A549 (cell line): ENCODE measurements at regions not wholly inside any gene's neighbourhood (a gene's known extent, or its start where the extent isn't known, plus 50 kb on each side); places are given as distances from the start of the nearest gene placed in this dataset.

Experiments used
- ATAC-seq, 2 experiments: fragments of 200-7000 bp in 1 of 2; fragments of >200 bp in 1 of 2; cut with Nextera tagmentation in 1 of 2; cut with Tn5 transposase in 1 of 2; 3 replicates each; pipeline versions ENCODE4 v1.8.0 to v1.9.1; 2018 to 2020; ENCODE audit warnings: mild to moderate bottlenecking in 1 of 2, moderate library complexity in 1 of 2
- CTCF ChIA-PET: fragments of 300-600 bp; sonication (Branson Sonifier 250); formaldehyde crosslinking; extraction: SDS; loops from one replicate; lab custom pipeline; 2021; ENCODE audit warnings: antibody characterized with exemption, inconsistent platforms; lab: Yijun Ruan, JAX
- POLR2A ChIA-PET: fragments of 350-600 bp; formaldehyde crosslinking; extraction: SDS; loops from one replicate; lab custom pipeline; 2021; ENCODE audit warnings: antibody characterized with exemption, inconsistent platforms; lab: Yijun Ruan, JAX
- DNase-seq, 2 experiments: peaks; one replicate each; pipeline versions ENCODE4 v3.0.0 to v3.0.0-alpha.2; 2011 to 2016; ENCODE audit warnings: low read depth in 1 of 2, low spot score in 1 of 2
- FAIRE-seq: peaks from 2 replicates; lab custom pipeline; 2011; peaks lifted over from hg19 to GRCh38; lab: Jason Lieb, UNC
- H3K27ac ChIP-seq, 2 experiments: fragments of >200 bp; sonication (Bioruptor Twin); formaldehyde crosslinking; 3 replicates each; pipeline ENCODE4 v1.5.1; 2016 to 2017
- H3K4me1 ChIP-seq: fragments of >200 bp; sonication (Bioruptor Twin); formaldehyde crosslinking; 3 replicates; pipeline ENCODE4 v1.6.1; 2016
- H3K4me2 ChIP-seq: fragments of >200 bp; sonication (Bioruptor Twin); formaldehyde crosslinking; 3 replicates; pipeline ENCODE4 v1.6.1; 2016
- H3K4me3 ChIP-seq: fragments of >200 bp; sonication (Bioruptor Twin); formaldehyde crosslinking; 3 replicates; pipeline ENCODE4 v1.5.1; 2016
- H3K9me3 ChIP-seq: fragments of >200 bp; sonication (Bioruptor Twin); formaldehyde crosslinking; 3 replicates; pipeline ENCODE4 v1.6.1; 2016
- BCL3 ChIP-seq: fragments of >200 bp; sonication (Bioruptor Twin); formaldehyde crosslinking; IDR thresholded peaks from 3 replicates; pipeline ENCODE4 v1.6.1; 2016
- CBX2 ChIP-seq: fragments of 200-600 bp; sonication (generic); IDR thresholded peaks from 2 replicates; pipeline ENCODE4 v1.6.1; 2016; ENCODE audit warnings: low read depth, mild to moderate bottlenecking, borderline replicate concordance
- CEBPB ChIP-seq, 2 experiments: fragments of >200 bp in 1 of 2; sonication (Bioruptor Twin) in 1 of 2; formaldehyde crosslinking in 1 of 2; IDR thresholded peaks; 2 replicates each; pipeline ENCODE4 v1.6.1; 2012 to 2016
- CHD2 ChIP-seq: fragments of 150-350 bp; IDR thresholded peaks from 2 replicates; pipeline ENCODE4 v1.6.1; 2014; ENCODE audit warnings: low read length; ENCODE audit not compliant: partially characterized antibody
- CTCF ChIP-seq: fragments of >200 bp; sonication (Bioruptor Twin); formaldehyde crosslinking; IDR thresholded peaks from 3 replicates; pipeline ENCODE4 v1.5.1; 2016
- EP300 ChIP-seq, 2 experiments: fragments of >200 bp; sonication (Bioruptor Twin); formaldehyde crosslinking; IDR thresholded peaks; 2 replicates in 1 of 2; 3 replicates in 1 of 2; pipeline ENCODE4 v1.6.1; 2016 to 2017
- FOSB ChIP-seq: fragments of 250-450 bp; sonication (Bioruptor Pico); IDR thresholded peaks from 2 replicates; pipeline ENCODE4 v1.5.0; 2020; ENCODE audit warnings: mild to moderate bottlenecking, moderate library complexity
- FOSL2 ChIP-seq, 2 experiments: fragments of 450-650 bp in 1 of 2; fragments of >200 bp in 1 of 2; sonication (Bioruptor Twin) in 1 of 2; formaldehyde crosslinking; IDR thresholded peaks; 2 replicates each; pipeline versions ENCODE4 v1.5.0 to v1.6.1; 2016 to 2020; ENCODE audit warnings: mild to moderate bottlenecking in 1 of 2, moderate library complexity in 1 of 2
- FOXS1 ChIP-seq: fragments of 250-450 bp; sonication (Bioruptor Pico); IDR thresholded peaks from 2 replicates; pipeline ENCODE4 v1.5.0; 2020; ENCODE audit warnings: mild to moderate bottlenecking, moderate library complexity
- HES2 ChIP-seq: fragments of >200 bp; sonication (Bioruptor Twin); formaldehyde crosslinking; IDR thresholded peaks from 2 replicates; pipeline ENCODE4 v1.6.1; 2016
- HEYL ChIP-seq: fragments of 250-450 bp; sonication (Bioruptor Pico); IDR thresholded peaks from 2 replicates; pipeline ENCODE4 v1.8.0; 2021; ENCODE audit warnings: mild to moderate bottlenecking, moderate library complexity
- HOXA7 ChIP-seq: fragments of 250-450 bp; sonication (Bioruptor Pico); IDR thresholded peaks from 2 replicates; pipeline ENCODE4 v1.5.0; 2020; ENCODE audit warnings: mild to moderate bottlenecking, moderate library complexity
- JUN ChIP-seq, 2 experiments: fragments of >200 bp; sonication (Bioruptor Twin); formaldehyde crosslinking; IDR thresholded peaks; 2 replicates in 1 of 2; 3 replicates in 1 of 2; pipeline ENCODE4 v1.6.1; 2016 to 2017
- KDM1A ChIP-seq: fragments of 200-600 bp; sonication (generic); IDR thresholded peaks from 2 replicates; pipeline ENCODE4 v1.6.1; 2016; ENCODE audit warnings: low read depth, mild to moderate bottlenecking
- MYC ChIP-seq: IDR thresholded peaks from 2 replicates; pipeline ENCODE4 v1.6.1; 2012; ENCODE audit warnings: mild to moderate bottlenecking, inconsistent platforms, low read length, improper control_type of control experiment, borderline replicate concordance
- NPAS2 ChIP-seq: fragments of 250-450 bp; sonication (Bioruptor Pico); IDR thresholded peaks from 2 replicates; pipeline ENCODE4 v1.8.0; 2022; ENCODE audit warnings: mild to moderate bottlenecking, moderate library complexity, borderline replicate concordance
- PHF8 ChIP-seq: fragments of 200-600 bp; sonication (generic); IDR thresholded peaks from 2 replicates; pipeline ENCODE4 v1.6.1; 2016; ENCODE audit warnings: low read depth, mild to moderate bottlenecking, antibody characterized with exemption, moderate library complexity, borderline replicate concordance
- POLR2A ChIP-seq: IDR thresholded peaks from 2 replicates; pipeline ENCODE4 v1.6.1; 2012; ENCODE audit warnings: mild to moderate bottlenecking, low read length
- REST ChIP-seq: fragments of 200-600 bp; sonication (generic); IDR thresholded peaks from 2 replicates; pipeline ENCODE4 v1.6.1; 2016; ENCODE audit warnings: antibody characterized with exemption, mild to moderate bottlenecking, moderate library complexity
- SMC3 ChIP-seq: fragments of >200 bp; sonication (Bioruptor Twin); formaldehyde crosslinking; IDR thresholded peaks from 3 replicates; pipeline ENCODE4 v1.6.1; 2018; ENCODE audit warnings: inconsistent platforms
- ZC3H11A ChIP-seq: fragments of 450-650 bp; IDR thresholded peaks from 2 replicates; pipeline ENCODE4 v1.6.1; 2014; ENCODE audit warnings: antibody characterized with exemption, mild to moderate bottlenecking
- WGBS: methylation state at CpG from one replicate; pipeline ENCODE4 v1.1.6; 2017; ENCODE audit errors: missing lambda C conversion rate; 5-methylcytosine and 5-hydroxymethylcytosine counted together
- TF ChIP-seq, protein P1 (sequence below): IDR thresholded peaks from 2 replicates; pipeline ENCODE4 v1.6.1; 2012

- POLR2A ChIA-PET = no interaction called here
Measured at GRCh38 chr14:61218157-61218556, 63.0 kb downstream of the TMEM30B start.

DNA sequence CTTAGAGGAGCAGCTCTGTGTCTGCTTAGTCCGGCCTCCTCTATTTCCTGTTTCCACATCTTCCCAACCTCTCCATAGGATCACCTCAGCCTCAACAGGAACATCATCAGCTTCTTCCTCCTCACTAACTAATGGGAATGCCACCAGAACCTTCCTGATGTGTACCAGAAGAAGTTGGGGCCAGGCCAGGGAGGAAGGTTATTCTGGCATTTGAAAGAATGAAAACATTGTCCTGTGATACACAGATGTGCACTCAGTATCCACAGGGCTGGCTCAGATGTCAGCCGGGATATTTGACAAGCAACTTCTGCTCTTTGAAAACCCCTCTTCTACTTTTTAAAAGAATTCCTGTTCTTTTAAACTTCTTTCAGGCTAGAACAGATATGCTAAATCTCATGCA lies 63.6 kb downstream of the TMEM30B start:
- no peak for FAIRE-seq
- Histone ChIP-seq H3K4me3 (no peak overlapping the region), H3K9me3 (no peaks in the 10 kb centered on the region), H3K4me2 (no peak overlapping the region), H3K27ac (no peak overlapping the region), H3K4me1 (no peaks in the 10 kb centered on the region)
- ChIA-PET POLR2A (no interaction called here), CTCF (interaction anchor here (1.2 to 1.3 kb wide), 2 partner anchors 26 to 526 kb away, joined by 3 to 4 read pairs; no protein-coding TSS in a partner anchor)
- TF ChIP-seq CBX2 (no peak), CEBPB (IDR thresholded peaks at IDR 0.05) (no peak), SMC3 (no peak), FOSB (CRISPR knock-in tag) (no peak), KDM1A (no peak), HES2 (no peak), HOXA7 (CRISPR knock-in tag) (no peak), NPAS2 (CRISPR knock-in tag) (no peak), CHD2 (no peak), JUN (IDR thresholded peaks at IDR 0.05) (no peak)
- TF ChIP-seq, protein P1, sequence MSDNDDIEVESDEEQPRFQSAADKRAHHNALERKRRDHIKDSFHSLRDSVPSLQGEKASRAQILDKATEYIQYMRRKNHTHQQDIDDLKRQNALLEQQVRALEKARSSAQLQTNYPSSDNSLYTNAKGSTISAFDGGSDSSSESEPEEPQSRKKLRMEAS = no peak
- no peak for ATAC-seq
- WGBS = 92% methylated on average over 2 of the region's 2 CpGs
- no peak for DNase-seq

More at GRCh38 chr14:61218157-61218556, 63.0 kb downstream of the TMEM30B start:
- Histone ChIP-seq H3K27ac (no peak overlapping the region), H3K4me3 (no peak overlapping the region), H3K4me2 (no peak overlapping the region), H3K4me1 (no peaks in the 10 kb centered on the region)
- no peak for FAIRE-seq
- 76% methylated on average over 5 of the region's 5 CpGs for WGBS
- CTCF ChIA-PET = interaction anchor here (0.9 to 2.0 kb wide), 4 partner anchors 9 to 35 kb away, joined by 3 to 9 read pairs (median 4); no protein-coding TSS in a partner anchor
- TF ChIP-seq POLR2A (no peak), CHD2 (no peak)
- TF ChIP-seq, all 56 proteins: peak for 0
- no peak for DNase-seq
- no peaks in the 10 kb centered on the region for H3K9me3 ChIP-seq
- ATAC-seq = no peak

DNA sequence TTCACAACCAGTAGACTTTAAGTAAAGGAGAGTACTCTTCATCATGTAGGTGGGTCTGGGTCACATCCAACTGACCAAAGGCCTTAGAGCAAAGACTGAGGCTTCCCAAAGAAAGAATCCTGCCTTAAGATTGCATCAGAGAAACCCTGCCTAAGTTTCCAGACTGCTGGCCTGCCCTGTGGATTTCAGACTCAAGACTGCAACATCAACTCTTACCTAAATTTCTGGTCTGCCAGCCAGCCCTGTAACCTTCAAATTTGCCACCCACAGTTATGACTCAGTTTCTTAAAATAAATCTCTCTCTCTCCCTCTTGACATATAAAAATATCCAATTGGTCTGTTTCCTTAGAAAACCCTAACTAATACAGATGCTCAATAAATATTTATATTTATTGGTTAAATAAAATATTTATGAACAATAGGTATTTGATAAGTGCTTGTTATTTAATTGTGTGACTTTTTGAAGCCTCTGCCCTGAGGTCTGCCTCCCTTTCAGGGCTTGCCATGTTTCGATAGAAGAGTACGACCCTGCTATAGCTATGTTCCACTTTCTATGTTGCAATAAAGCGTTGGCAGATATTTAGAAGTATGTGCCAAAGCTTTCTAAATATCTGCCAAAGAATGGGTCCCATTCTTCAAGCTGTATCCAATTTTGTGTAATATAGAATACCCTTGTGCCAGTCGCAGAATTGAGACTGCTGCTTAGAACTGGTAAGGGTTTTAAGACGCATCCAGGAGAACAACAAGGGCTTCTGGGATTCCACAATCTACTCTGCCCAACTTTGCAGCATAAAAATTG lies 65.7 kb downstream of the TMEM30B start:
- Histone ChIP-seq H3K9me3 (no peaks in the 10 kb centered on the region), H3K27ac (no peak overlapping the region)
- ChIA-PET POLR2A (no interaction called here), CTCF (interaction anchor here (1.3 kb wide), 1 partner anchor 15 kb away, joined by 6 read pairs; no protein-coding TSS in a partner anchor)
- FAIRE-seq (no peak), ATAC-seq (no peak)
- TF ChIP-seq PHF8 = no peak
- no peak for TF ChIP-seq ZC3H11A
- TF ChIP-seq CTCF = no peak
- TF ChIP-seq MYC = no peak
- TF ChIP-seq FOSL2 (IDR thresholded peaks at IDR 0.05) = no peak
- TF ChIP-seq FOSL2 (CRISPR knock-in tag; IDR thresholded peaks at IDR 0.05) = no peak
- no peak for TF ChIP-seq HEYL (CRISPR knock-in tag)
- TF ChIP-seq JUN (IDR thresholded peaks at IDR 0.05) = no peak
- TF ChIP-seq, all 56 proteins: peak for 0
- H3K4me3 ChIP-seq = no peak overlapping the region
- no peak overlapping the region for H3K4me2 ChIP-seq
- 94% methylated on average over 5 of the region's 5 CpGs for WGBS
- H3K4me1 ChIP-seq = no peaks in the 10 kb centered on the region
- no peak for DNase-seq

- no peak for DNase-seq
- no peak overlapping the region for H3K27ac ChIP-seq
- no peaks in the 10 kb centered on the region for H3K4me1 ChIP-seq
- no peak overlapping the region for H3K4me3 ChIP-seq
- ChIA-PET POLR2A (no interaction called here), CTCF (interaction anchor here (0.6 to 1.3 kb wide), 2 partner anchors 14 to 519 kb away, joined by 3 to 6 read pairs; no protein-coding TSS in a partner anchor)
- no peak overlapping the region for H3K4me2 ChIP-seq
- no peak for FAIRE-seq
- WGBS = 66% methylated on average over 4 of the region's 4 CpGs
- no peak for ATAC-seq
- H3K9me3 ChIP-seq = no peaks in the 10 kb centered on the region
- TF ChIP-seq FOXS1 (no peak), EP300 (IDR thresholded peaks at IDR 0.05) (no peak), REST (no peak), BCL3 (no peak), SMC3 (no peak)
Measured at GRCh38 chr14:61213920-61214319, 67.2 kb downstream of the TMEM30B start.
